Gastrocnemius medialis (tissue), 4 donors: ENCODE measurements at regions not wholly inside any gene's neighbourhood (a gene's known extent, or its start where the extent isn't known, plus 50 kb on each side); places are given as distances from the start of the nearest gene placed in this dataset.

Experiments used
- ATAC-seq, 2 donors: fragments of 150-250 bp; one replicate each; pipeline ENCODE4 v1.9.1; 2016
- DNase-seq, 2 donors: peaks; one replicate each; pipeline ENCODE4 v3.0.0-alpha.2; 2019
- H3K27ac ChIP-seq, 4 donors: fragments of 200-600 bp; sonication (generic); 1 replicate in 1 of 4; 2 replicates in 3 of 4; pipeline ENCODE4 v1.5.1; 2016 to 2018; ENCODE audit warnings: mild to moderate bottlenecking in 2 of 4, moderate library complexity in 1 of 4
- H3K27me3 ChIP-seq, 3 donors: fragments of 200-600 bp; sonication (generic) in 2 of 3; 1 replicate in 1 of 3; 2 replicates in 2 of 3; pipeline versions ENCODE4 v1.5.1 to v1.6.0; 2016 to 2019; ENCODE audit warnings: mild to moderate bottlenecking in 1 of 3, moderate library complexity in 1 of 3
- H3K36me3 ChIP-seq, 2 donors: fragments of 200-600 bp; sonication (generic) in 1 of 2; one replicate each; pipeline ENCODE4 v1.5.1; 2017 to 2018
- H3K4me1 ChIP-seq, 2 donors: fragments of 200-600 bp; sonication (generic) in 1 of 2; one replicate each; pipeline ENCODE4 v1.5.1; 2016 to 2017; ENCODE audit warnings: mild to moderate bottlenecking in 2 of 2
- H3K4me3 ChIP-seq, 4 donors: fragments of 200-600 bp; sonication (generic) in 3 of 4; 1 replicate in 1 of 4; 2 replicates in 3 of 4; pipeline ENCODE4 v1.5.1; 2016 to 2019; ENCODE audit warnings: mild to moderate bottlenecking in 2 of 4
- H3K9me3 ChIP-seq, 3 donors: fragments of 200-600 bp; sonication (generic) in 2 of 3; 1 replicate in 1 of 3; 2 replicates in 2 of 3; pipeline ENCODE4 v1.5.1; 2016 to 2019
- POLR2A ChIP-seq, 2 donors: fragments of 450-650 bp; IDR thresholded peaks; one replicate each; pipeline ENCODE4 v1.6.1; 2017; ENCODE audit warnings: antibody characterized with exemption in 2 of 2, mild to moderate bottlenecking in 2 of 2, moderate library complexity in 2 of 2
- in situ Hi-C, 4 donors: fragments of 200-750 bp; cut with MboI; loops; one replicate each; pipeline versions ENCODE4 v1.15.0 to v1.8.0; 2017; ENCODE audit warnings: low sequenced_read_pairs in 4 of 4
- intact Hi-C: fragments of 100-400 bp; cut with DNase I; formaldehyde crosslinking; loops from one replicate; pipeline ENCODE4 v1.15.1; 2023; ENCODE audit warnings: low total_unique reads
- TF ChIP-seq, protein P1 (sequence below), 5 experiments: fragments of 450-650 bp in 3 of 5; fragments of 200-600 bp in 2 of 5; sonication (generic) in 2 of 5; IDR thresholded peaks in 4 of 5; conservative IDR thresholded peaks in 1 of 5; 1 replicate in 4 of 5; 2 replicates in 1 of 5; pipeline ENCODE4 v1.5.1; 2016 to 2019; ENCODE audit warnings: antibody characterized with exemption in 5 of 5, mild to moderate bottlenecking in 3 of 5, moderate library complexity in 3 of 5

GRCh38 chr20:48211238-48211637 lies 426.0 kb upstream of the SULF2 start:
- H3K27ac ChIP-seq: no peak overlapping the region
- H3K4me3 ChIP-seq: no peak overlapping the region
- no peaks in the 10 kb centered on the region for H3K9me3 ChIP-seq
- in situ Hi-C loops: loop anchor here in 1 of 4 donors (25.0 kb wide), 1 partner anchor 101 kb away; no protein-coding TSS in a partner anchor
- TF ChIP-seq POLR2A (IDR thresholded peaks at IDR 0.05): no peak
- TF ChIP-seq, protein P1, sequence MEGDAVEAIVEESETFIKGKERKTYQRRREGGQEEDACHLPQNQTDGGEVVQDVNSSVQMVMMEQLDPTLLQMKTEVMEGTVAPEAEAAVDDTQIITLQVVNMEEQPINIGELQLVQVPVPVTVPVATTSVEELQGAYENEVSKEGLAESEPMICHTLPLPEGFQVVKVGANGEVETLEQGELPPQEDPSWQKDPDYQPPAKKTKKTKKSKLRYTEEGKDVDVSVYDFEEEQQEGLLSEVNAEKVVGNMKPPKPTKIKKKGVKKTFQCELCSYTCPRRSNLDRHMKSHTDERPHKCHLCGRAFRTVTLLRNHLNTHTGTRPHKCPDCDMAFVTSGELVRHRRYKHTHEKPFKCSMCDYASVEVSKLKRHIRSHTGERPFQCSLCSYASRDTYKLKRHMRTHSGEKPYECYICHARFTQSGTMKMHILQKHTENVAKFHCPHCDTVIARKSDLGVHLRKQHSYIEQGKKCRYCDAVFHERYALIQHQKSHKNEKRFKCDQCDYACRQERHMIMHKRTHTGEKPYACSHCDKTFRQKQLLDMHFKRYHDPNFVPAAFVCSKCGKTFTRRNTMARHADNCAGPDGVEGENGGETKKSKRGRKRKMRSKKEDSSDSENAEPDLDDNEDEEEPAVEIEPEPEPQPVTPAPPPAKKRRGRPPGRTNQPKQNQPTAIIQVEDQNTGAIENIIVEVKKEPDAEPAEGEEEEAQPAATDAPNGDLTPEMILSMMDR (IDR thresholded peaks at IDR 0.05 in 4 of 5, conservative IDR thresholded peaks at IDR 0.05 in 1 of 5): no peak
- no peaks in the 10 kb centered on the region for H3K36me3 ChIP-seq
- no peaks in the 10 kb centered on the region for H3K27me3 ChIP-seq
- no peak for ATAC-seq
- no peak for DNase-seq
- no peaks in the 10 kb centered on the region for H3K4me1 ChIP-seq
- intact Hi-C loops: no loop called here

- H3K36me3 ChIP-seq: no peaks in the 10 kb centered on the region
- in situ Hi-C loops (loop anchor here in 1 of 4 donors (25.0 kb wide), 1 partner anchor 102 kb away; no protein-coding TSS in a partner anchor), intact Hi-C loops (no loop called here)
- no peak for ATAC-seq
- DNase-seq: no peak
- no peaks in the 10 kb centered on the region for H3K27me3 ChIP-seq
- no peak for TF ChIP-seq POLR2A (IDR thresholded peaks at IDR 0.05)
- TF ChIP-seq, protein P1 (IDR thresholded peaks at IDR 0.05 in 4 of 5, conservative IDR thresholded peaks at IDR 0.05 in 1 of 5): no peak
- no peak overlapping the region for H3K4me3 ChIP-seq
- H3K27ac ChIP-seq: no peak overlapping the region
- H3K4me1 ChIP-seq: no peaks in the 10 kb centered on the region
- H3K9me3 ChIP-seq: no peaks in the 10 kb centered on the region
Observed at GRCh38 chr20:48210111-48211027, 425.1 kb upstream of the SULF2 start.

DNA sequence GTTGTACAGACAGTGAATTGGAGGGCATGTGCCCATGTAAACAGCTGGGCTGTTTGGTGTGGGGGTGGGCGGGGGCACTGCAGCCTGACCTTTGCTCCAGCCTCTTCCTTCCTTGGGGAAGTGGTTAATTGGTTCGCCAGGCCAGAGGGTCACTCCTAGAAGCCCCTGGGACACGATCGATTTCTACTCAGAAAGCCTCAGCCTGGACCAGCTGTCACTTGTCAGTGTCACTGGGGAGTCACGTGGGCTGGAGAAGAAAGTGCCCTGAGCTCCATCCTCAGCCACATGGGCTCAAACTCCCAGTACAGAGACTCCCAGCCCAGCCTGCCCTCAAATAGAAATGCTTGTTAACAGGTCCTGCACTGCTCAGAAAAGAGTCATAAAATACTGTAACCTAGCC lies 423.8 kb upstream of the SULF2 start:
- Histone ChIP-seq H3K27me3 (no peaks in the 10 kb centered on the region), H3K4me3 (no peak overlapping the region), H3K4me1 (no peaks in the 10 kb centered on the region), H3K36me3 (no peaks in the 10 kb centered on the region), H3K27ac (no peak overlapping the region), H3K9me3 (no peaks in the 10 kb centered on the region)
- DNase-seq (no peak), ATAC-seq (no peak)
- in situ Hi-C loops (loop anchor here in 1 of 4 donors (25.0 kb wide), 1 partner anchor 103 kb away; no protein-coding TSS in a partner anchor), intact Hi-C loops (no loop called here)
- TF ChIP-seq POLR2A (IDR thresholded peaks at IDR 0.05): no peak
- TF ChIP-seq, protein P1 (IDR thresholded peaks at IDR 0.05 in 4 of 5, conservative IDR thresholded peaks at IDR 0.05 in 1 of 5): no peak

DNA sequence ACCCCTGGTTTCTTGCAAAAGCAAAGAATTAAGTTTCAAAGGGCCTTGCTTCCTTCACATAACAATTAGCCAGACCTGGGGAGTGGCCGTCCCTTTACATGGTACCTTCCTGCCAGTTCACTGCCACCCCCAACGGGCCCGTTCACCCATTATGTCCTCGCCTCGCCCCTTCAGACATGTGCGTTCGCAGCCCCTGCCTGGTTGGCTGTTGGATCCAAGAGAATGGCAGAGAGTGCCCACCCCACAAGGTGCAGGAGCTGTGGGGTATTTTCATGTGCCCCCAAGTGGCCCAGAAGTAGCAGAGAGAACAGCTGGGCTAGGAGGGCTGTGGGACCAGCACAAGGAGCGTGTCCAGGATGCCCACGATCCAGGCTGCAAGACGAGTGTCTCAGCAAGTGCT lies 422.9 kb upstream of the SULF2 start:
- intact Hi-C loops: no loop called here
- no peak for TF ChIP-seq POLR2A (IDR thresholded peaks at IDR 0.05)
- TF ChIP-seq, protein P1 (IDR thresholded peaks at IDR 0.05 in 4 of 5, conservative IDR thresholded peaks at IDR 0.05 in 1 of 5): no peak
- Histone ChIP-seq H3K9me3 (no peaks in the 10 kb centered on the region), H3K36me3 (no peaks in the 10 kb centered on the region), H3K4me1 (no peaks in the 10 kb centered on the region), H3K4me3 (no peak overlapping the region), H3K27me3 (no peaks in the 10 kb centered on the region), H3K27ac (no peak overlapping the region)
- in situ Hi-C loops: loop anchor here in 1 of 4 donors (25.0 kb wide), 1 partner anchor 104 kb away; no protein-coding TSS in a partner anchor
- DNase-seq (no peak), ATAC-seq (no peak)
